ENCODE measurements at regions not wholly inside any gene's neighbourhood (a gene's known extent, or its start where the extent isn't known, plus 50 kb on each side); places are given as distances from the start of the nearest gene placed in this dataset.

DNA sequence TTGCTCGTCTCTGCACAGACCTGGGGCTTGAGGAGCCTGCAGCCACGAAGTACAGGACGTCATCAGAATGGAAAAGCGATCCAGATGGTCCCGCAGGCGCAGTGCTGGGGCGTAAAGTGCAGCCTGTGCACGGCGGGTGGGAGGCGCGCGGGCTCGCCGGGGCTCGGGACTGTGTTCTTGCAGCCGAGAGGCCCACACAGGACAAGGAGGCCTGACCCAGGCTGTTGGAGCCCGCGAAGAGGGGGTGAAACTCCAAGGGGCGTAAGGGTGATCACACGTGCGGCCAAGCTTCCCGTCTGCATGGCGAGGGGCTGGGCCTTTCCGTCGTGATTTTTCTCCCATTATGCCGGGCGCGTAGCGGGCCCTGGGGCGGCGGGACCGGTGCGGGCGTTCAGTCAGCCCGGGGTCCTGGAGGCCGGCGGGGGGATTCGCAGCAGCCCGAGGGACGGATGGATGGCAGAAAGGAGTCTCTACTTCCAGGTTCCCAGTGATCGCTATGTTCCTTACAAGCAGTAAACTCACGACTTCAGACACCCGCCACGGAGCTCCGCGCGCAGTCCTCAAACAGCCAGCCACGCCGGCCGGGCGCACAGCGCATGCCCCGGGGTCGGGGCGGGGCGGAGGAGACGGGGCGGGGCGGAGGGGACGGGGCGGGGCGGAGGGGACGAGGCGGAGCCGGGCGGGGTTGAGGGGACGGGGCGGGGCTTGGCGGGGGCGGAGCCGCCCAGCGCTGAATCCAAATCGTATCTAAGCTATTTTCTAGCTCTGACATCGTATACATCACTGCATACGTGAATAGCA lies 141.0 kb upstream of the KCNJ18 start (continued):
- TF ChIP-seq ZNF114 (tag by site-specific recombination; IDR thresholded peaks at IDR 0.05) = no peak
- TF ChIP-seq ZNF202 (tag by site-specific recombination; IDR thresholded peaks at IDR 0.05; ENCODE audit: borderline replicate concordance) = no peak
- peak; percentile 60 for TF ChIP-seq IKZF3 (tag by site-specific recombination; IDR thresholded peaks at IDR 0.05)
- no peak for TF ChIP-seq AEBP2 (tag by site-specific recombination; IDR thresholded peaks at IDR 0.05; ENCODE audit: borderline replicate concordance)
- TF ChIP-seq, protein P1, sequence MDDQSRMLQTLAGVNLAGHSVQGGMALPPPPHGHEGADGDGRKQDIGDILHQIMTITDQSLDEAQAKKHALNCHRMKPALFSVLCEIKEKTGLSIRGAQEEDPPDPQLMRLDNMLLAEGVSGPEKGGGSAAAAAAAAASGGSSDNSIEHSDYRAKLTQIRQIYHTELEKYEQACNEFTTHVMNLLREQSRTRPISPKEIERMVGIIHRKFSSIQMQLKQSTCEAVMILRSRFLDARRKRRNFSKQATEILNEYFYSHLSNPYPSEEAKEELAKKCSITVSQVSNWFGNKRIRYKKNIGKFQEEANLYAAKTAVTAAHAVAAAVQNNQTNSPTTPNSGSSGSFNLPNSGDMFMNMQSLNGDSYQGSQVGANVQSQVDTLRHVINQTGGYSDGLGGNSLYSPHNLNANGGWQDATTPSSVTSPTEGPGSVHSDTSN (CRISPR knock-in tag; IDR thresholded peaks at IDR 0.05) = no peak
- no peak for TF ChIP-seq ZNF473 (tag by site-specific recombination; IDR thresholded peaks at IDR 0.05)
- TF ChIP-seq ZNF175 (tag by site-specific recombination; IDR thresholded peaks at IDR 0.05) = no peak
- peak; percentile 97 for TF ChIP-seq ZNF121 (tag by site-specific recombination; IDR thresholded peaks at IDR 0.05)
- no peak for TF ChIP-seq GLI4 (tag by site-specific recombination; IDR thresholded peaks at IDR 0.05)
- TF ChIP-seq HOXD13 (CRISPR knock-in tag; IDR thresholded peaks at IDR 0.05; ENCODE audit: borderline replicate concordance) = no peak
- TF ChIP-seq KLF9 (tag by site-specific recombination; IDR thresholded peaks at IDR 0.05; ENCODE audit: low read depth) = no peak
- no peak for TF ChIP-seq ZNF398 (tag by site-specific recombination; IDR thresholded peaks at IDR 0.05)
- TF ChIP-seq ZNF350 (tag by site-specific recombination; IDR thresholded peaks at IDR 0.05) = no peak
- TF ChIP-seq GLI2 (tag by site-specific recombination; IDR thresholded peaks at IDR 0.05; ENCODE audit: borderline replicate concordance, low read depth) = no peak
- TF ChIP-seq, protein P2, sequence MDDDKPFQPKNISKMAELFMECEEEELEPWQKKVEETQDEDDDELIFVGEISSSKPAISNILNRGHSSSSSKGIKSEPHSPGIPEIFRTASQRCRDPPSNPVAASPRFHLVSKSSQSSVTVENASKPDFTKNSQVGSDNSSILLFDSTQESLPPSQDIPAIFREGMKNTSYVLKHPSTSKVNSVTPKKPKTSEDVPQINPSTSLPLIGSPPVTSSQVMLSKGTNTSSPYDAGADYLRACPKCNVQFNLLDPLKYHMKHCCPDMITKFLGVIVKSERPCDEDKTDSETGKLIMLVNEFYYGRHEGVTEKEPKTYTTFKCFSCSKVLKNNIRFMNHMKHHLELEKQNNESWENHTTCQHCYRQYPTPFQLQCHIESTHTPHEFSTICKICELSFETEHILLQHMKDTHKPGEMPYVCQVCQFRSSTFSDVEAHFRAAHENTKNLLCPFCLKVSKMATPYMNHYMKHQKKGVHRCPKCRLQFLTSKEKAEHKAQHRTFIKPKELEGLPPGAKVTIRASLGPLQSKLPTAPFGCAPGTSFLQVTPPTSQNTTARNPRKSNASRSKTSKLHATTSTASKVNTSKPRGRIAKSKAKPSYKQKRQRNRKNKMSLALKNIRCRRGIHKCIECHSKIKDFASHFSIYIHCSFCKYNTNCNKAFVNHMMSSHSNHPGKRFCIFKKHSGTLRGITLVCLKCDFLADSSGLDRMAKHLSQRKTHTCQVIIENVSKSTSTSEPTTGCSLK (tag by site-specific recombination; IDR thresholded peaks at IDR 0.05) = no peak
- no peak for TF ChIP-seq ZNF155 (tag by site-specific recombination; IDR thresholded peaks at IDR 0.05)
- TF ChIP-seq ZNF600 (tag by site-specific recombination; IDR thresholded peaks at IDR 0.05) = peak; percentile 90
- TF ChIP-seq ZNF664 (tag by site-specific recombination; IDR thresholded peaks at IDR 0.05) = no peak
- no peak for TF ChIP-seq ZNF549 (tag by site-specific recombination; IDR thresholded peaks at IDR 0.05)
- TF ChIP-seq ZXDB (tag by site-specific recombination; IDR thresholded peaks at IDR 0.05) = 0 out of 2 replicates have a peak, but pooled peaks have one; percentile 44
- TF ChIP-seq ZNF548 (tag by site-specific recombination; IDR thresholded peaks at IDR 0.05) = no peak
- peak; percentile 82 for TF ChIP-seq ZNF335 (tag by site-specific recombination; conservative IDR thresholded peaks at IDR 0.05)
- TF ChIP-seq ZSCAN18 (tag by site-specific recombination; IDR thresholded peaks at IDR 0.05) = no peak
- no peak for TF ChIP-seq ZNF677 (tag by site-specific recombination; IDR thresholded peaks at IDR 0.05)
- no peak for TF ChIP-seq RBAK (tag by site-specific recombination; IDR thresholded peaks at IDR 0.05)
- no peak for TF ChIP-seq TSHZ1 (tag by site-specific recombination; IDR thresholded peaks at IDR 0.05; ENCODE audit: borderline replicate concordance)
- TF ChIP-seq ZNF341 (tag by site-specific recombination; IDR thresholded peaks at IDR 0.05; ENCODE audit: low read depth) = peak; percentile 75
- no peak for TF ChIP-seq BCL11A (tag by site-specific recombination; IDR thresholded peaks at IDR 0.05; ENCODE audit: low read depth)

All from HEK293 (cell line).